Kidney glomerular epithelial cell (primary cell): ENCODE measurements at regions not wholly inside any gene's neighbourhood (a gene's known extent, or its start where the extent isn't known, plus 50 kb on each side); places are given as distances from the start of the nearest gene placed in this dataset.
"Not testable (repeated sequence)": the region's sequence is repeated elsewhere in the genome, so short reads cannot be mapped to it uniquely, and the experiment has no call there.

Experiments
- DNase-seq: peaks from one replicate; lab custom pipeline; 2025; lab: John Stamatoyannopoulos, UW

DNA sequence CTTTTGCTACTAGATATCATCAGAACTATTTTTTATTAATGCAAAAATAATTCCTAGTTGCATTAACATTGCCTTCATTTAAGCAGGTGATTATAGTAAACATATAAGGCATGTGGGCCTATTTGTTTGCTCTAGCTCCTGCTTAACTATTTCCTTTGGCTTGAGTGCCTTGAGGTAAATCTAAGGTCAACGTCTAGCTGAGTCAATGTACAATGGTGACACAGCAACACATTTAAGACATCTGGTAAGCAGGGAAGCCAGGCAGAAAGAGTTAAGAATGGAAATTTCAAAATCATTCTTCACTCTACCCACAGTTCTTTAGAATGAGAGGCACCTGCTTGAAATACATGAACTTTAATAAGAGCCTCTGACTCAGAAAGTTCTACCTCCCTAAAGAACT, 111.9 kb upstream of the FST start:
- DNase-seq, result no peak

DNA sequence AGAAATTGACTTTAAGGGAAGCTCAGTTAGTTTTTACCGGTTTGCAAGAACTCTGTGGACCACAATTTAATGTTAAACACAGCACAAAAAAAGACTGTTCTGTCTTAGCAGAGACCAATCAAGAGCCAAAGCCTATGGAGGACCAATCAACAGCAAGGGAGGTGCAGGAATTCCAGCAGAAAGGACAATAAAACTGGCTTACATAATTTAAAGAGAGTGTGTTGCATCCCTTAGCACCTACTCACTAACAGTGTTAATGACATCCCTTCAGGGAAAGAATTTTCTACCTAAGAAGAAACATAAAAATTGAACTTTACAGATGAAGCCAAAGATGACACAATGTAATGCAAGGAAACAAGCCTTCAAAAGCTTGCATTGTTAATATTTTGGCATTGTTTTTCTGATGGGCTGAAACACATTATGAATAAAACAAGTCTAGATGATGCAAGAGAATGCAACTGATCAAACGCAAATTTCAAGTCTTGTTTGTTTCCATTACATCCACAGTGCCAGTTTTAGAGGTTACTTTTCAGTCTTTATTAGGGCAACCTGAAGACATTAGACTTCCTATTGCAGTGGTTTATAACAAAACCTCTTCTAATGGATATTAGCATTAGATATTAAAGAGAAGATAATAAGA, 111.3 kb upstream of the FST start:
- DNase-seq, result no peak

DNA sequence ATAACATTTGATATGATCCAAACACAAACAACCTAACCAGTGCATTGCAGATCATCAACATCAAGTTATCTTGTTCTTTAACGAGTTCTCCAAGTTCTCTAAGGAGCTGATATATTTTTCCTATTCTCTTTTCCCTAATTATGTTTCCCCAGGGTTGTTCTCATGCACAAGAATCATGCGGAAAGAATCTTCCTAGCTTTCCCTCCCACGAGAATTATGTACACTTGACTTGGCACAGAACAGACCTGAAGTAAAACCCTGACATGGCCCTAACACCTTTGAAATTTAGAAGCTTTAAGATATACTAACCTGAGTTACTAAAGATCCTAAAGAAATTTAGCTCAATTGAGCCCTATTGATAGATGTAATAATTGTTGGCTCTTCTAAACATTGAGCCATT, 110.7 kb upstream of the FST start:
- no peak for DNase-seq

- no peak for DNase-seq
Observed at GRCh38 chr5:53373451-53374158, 106.8 kb upstream of the FST start.

GRCh38 chr5:53376853-53377252, 103.6 kb upstream of the FST start:
- DNase-seq, result no peak

DNA sequence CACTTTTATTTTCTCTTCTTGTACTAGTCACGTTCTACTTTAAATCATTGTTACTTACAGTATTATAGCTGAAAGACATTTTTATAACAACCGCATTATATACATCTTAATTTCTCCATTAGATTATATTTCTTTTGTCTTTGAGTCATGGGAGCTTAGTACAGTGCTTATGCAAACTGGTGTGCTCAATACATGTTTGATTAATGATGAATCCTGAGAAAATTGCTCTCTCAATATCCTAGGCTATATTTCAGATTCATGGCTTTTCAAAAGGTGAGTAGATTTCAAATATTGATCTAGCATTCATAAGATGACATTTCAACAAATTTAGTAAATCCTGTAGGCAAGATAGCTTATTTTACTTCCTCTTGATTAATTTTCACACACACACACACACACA, 102.2 kb upstream of the FST start:
- DNase-seq, result no peak

GRCh38 chr5:53378590-53379247, 101.7 kb upstream of the FST start:
- DNase-seq, result no peak

GRCh38 chr5:53386341-53386740, 94.1 kb upstream of the FST start:
- DNase-seq, result no peak

DNA sequence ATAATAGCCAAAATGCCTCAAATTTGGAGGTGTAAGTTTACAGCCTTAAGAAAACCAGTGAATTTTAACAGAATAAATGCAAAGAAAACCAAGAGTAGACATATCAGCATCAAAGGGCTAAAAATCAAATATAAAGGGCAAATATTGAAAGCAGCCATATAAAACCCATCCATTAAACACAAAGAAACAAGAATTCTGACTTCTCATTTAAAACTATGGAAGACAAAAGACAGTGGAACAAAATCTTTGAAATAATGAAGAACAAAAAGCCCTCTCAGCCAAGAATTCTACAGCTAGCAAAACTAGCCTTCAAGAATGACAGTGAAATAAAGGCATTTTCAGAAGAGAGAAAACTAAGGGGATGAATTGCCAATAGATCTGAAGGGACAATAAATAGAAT, 91.3 kb upstream of the FST start:
- no peak for DNase-seq

GRCh38 chr5:53392073-53392472, 88.4 kb upstream of the FST start:
- DNase-seq, result no peak

- no peak for DNase-seq
Observed at GRCh38 chr5:53394808-53395207, 85.6 kb upstream of the FST start.

DNA sequence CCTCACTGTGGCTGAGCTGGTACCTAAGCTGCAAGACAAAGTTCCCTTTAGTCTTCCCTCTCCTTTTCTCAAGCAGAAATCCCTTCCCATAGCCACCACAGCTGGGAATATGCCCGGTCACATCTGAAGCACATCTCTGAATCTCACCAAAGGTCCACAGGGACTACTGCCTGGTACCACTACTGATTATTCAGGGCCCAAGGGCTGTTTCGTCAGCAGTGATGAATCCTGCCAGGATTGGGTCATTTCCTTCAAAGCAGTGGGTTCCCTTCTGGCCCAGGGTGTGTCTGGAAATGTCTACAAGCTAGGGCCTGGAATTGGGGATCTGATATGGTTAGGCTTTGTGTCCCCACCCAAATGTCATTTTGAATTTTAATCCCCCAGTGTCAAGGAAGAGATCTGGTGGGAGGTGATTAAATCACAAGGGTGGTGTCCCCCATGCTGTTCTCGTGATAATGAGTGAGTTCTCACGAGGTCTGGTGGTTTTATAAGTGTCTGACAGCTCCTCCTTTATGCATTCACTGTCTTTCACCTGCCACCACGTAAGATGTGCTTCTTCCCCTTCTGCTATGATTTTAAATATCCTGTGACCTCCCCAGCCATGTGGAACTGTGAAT, 83.2 kb upstream of the FST start:
- no peak for DNase-seq

DNA sequence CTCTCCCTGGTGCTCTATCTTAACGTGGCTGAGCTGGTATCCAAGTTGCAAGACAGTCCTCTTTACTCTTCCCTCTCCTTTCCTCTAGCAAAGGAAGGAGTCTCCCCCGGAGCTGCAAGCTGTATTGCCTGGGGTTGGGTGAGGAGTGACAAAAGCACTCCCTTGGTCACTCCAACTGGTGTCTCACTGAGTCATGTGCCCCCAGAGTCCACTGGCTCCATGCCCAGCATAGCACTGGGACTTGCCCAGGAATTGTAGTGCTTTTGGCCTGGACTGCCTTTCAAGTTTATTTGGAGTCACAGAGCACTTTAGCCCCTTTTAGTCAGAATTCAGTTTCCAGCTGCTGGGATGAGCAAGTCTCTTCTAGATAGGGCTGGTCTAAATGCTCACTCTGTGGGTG, 82.6 kb upstream of the FST start:
- no peak for DNase-seq

DNA sequence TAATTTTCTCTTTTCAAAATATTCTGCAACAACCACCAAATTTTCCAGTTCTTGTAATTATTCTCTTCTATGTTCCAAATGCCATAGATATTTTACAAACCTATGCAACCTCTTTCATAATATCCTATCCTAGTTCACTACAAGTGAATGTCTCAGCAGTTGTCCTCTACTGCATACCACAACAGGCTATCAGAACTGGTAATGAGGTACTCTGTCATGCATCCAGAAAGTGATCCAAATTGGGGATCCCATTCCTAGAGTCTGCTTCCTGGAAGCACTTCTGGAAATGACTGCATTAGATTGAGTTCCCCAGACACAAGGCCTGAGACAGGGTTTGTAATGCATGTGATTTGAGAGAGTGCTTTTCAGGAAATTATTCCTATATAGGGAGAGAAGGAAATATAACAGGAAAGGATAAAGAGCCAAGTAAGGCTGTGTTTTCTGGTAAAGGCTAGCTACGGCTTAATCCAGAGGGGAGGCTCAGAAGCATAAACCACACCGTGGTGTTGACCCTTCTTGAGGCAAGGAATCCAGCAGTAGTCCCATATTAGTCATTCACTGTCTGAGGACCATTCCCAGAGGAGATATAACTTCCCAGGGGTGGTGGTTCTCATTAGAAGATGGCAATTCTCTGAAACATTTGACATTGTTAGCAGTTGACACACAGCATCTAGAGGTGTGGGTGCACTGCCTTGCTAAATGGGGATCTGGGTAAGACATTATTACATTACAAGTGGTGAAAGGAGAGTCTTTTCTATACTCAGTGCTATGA, 80.3 kb upstream of the FST start:
- DNase-seq, result no peak

DNA sequence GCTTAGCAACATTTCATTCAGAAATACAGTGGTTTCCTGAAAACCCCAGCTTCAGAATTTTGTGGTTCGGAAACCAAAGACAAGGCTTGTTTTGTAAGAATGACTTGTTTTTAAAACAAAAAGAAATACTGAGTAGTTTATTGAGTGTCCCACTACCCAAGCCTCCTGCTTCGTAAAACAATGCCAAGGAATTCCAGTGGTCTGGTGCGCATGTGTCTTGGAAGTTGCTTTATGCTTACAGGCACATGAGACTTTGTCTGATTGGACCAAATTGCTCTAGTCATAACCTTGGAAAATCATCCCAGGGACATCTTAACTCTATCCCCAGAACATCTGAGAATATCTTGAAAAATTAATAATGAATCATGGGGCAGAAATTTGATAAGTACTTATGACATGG, 77.1 kb upstream of the FST start:
- DNase-seq, result no peak

GRCh38 chr5:53403758-53404157, 76.7 kb upstream of the FST start:
- no peak for DNase-seq

- DNase-seq, result no peak
Observed at GRCh38 chr5:53405396-53405795, 75.0 kb upstream of the FST start.

GRCh38 chr5:53406630-53407316, 73.7 kb upstream of the FST start:
- peak; percentile 65 for DNase-seq

DNA sequence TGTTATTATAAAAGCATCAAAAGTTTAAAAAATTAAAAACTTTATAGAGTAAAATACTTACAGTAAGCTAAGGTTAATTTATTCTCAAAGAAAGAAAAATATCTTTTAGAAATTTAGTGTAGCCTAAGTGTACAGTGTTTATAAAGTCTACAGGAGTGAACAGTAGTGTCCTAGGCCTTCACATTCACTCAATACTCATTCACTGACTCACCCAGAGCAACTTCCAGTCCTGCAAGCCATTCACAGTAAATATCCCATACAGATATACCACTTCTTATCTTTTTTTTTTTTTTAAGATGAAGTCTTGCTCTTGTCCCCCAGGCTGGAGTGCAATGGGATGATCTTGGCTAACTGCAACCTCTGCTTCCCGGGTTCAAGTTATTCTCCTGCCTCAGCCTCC, 73.1 kb upstream of the FST start:
- peak; percentile 2 for DNase-seq

GRCh38 chr5:53411388-53411787, 69.0 kb upstream of the FST start:
- DNase-seq, result no peak

- DNase-seq, result not testable (repeated sequence)
Observed at GRCh38 chr5:53412499-53412898, 67.9 kb upstream of the FST start.
